OCI-LY7 (cell line): ENCODE measurements at regions not wholly inside any gene's neighbourhood (a gene's known extent, or its start where the extent isn't known, plus 50 kb on each side); places are given as distances from the start of the nearest gene placed in this dataset.
"Not testable (repeated sequence)": the region's sequence is repeated elsewhere in the genome, so short reads cannot be mapped to it uniquely, and the experiment has no call there.

Source experiments
- EZH2phosphoT487 ChIP-seq: fragments of 200-600 bp; sonication (generic); IDR thresholded peaks from 2 replicates; pipeline ENCODE4 v1.6.1; 2018; ENCODE audit warnings: low read depth, borderline replicate concordance, mild to moderate bottlenecking, mixed run types, antibody characterized with exemption, low read length, moderate library complexity, mixed read lengths
- TF ChIP-seq, protein P1 (sequence below): fragments of 200-600 bp; sonication (generic); conservative IDR thresholded peaks from 2 replicates; pipeline ENCODE4 v1.5.1; 2014; ENCODE audit warnings: mild to moderate bottlenecking, antibody characterized with exemption, low read length, moderate library complexity, mixed read lengths

DNA sequence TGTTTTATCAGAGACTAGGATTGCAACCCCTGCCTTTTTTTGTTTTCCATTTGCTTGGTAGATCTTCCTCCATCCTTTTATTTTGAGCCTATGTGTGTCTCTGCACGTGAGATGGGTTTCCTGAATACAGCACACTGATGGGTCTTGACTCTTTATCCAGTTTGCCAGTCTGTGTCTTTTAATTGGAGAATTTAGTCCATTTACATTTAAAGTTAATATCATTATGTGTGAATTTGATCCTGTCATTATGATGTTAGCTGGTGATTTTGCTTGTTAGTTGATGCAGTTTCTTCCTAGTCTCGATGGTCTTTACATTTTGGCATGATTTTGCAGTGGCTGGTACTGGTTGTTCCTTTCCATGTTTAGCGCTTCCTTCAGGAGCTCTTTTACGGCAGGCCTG is 198.0 kb upstream of the ADO start:
- not testable (repeated sequence) for TF ChIP-seq EZH2phosphoT487
- TF ChIP-seq, protein P1, sequence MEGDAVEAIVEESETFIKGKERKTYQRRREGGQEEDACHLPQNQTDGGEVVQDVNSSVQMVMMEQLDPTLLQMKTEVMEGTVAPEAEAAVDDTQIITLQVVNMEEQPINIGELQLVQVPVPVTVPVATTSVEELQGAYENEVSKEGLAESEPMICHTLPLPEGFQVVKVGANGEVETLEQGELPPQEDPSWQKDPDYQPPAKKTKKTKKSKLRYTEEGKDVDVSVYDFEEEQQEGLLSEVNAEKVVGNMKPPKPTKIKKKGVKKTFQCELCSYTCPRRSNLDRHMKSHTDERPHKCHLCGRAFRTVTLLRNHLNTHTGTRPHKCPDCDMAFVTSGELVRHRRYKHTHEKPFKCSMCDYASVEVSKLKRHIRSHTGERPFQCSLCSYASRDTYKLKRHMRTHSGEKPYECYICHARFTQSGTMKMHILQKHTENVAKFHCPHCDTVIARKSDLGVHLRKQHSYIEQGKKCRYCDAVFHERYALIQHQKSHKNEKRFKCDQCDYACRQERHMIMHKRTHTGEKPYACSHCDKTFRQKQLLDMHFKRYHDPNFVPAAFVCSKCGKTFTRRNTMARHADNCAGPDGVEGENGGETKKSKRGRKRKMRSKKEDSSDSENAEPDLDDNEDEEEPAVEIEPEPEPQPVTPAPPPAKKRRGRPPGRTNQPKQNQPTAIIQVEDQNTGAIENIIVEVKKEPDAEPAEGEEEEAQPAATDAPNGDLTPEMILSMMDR = not testable (repeated sequence)
